ENCODE measurements at regions not wholly inside any gene's neighbourhood (a gene's known extent, or its start where the extent isn't known, plus 50 kb on each side); places are given as distances from the start of the nearest gene placed in this dataset.

GRCh38 chr2:11097854-11098387, 57.3 kb upstream of the SLC66A3 start:
- CTCF ChIA-PET: no interaction called here
- H2AK9ac ChIP-seq (replicated peaks; ENCODE audit: low read depth, low read length, poor library complexity): peak overlapping the region; percentile 57
- 97% methylated on average over 7 of the region's 13 CpGs; no CpG with 5 or more reads in 1 of the 2 experiments for WGBS, 2 experiments (ENCODE audit: extremely low coverage in 2 of 2, insufficient read length in 1 of 2)
- H3K4ac ChIP-seq (ENCODE audit: low read depth, low read length): peak overlapping the region; percentile 82
- peak overlapping the region; percentile 40; the same call in 1 of the 2 replicates for H2AK5ac ChIP-seq (ENCODE audit: low read depth, low read length)
- peak overlapping the region in 1 of 2 experiments; percentile 75; a peak in 1 of 4 replicates for H4K8ac ChIP-seq (ENCODE audit: low read depth in 2 of 2, low read length in 2 of 2)
- H2BK20ac ChIP-seq (ENCODE audit: low read depth, low read length): peak overlapping the region; percentile 89
- no peak overlapping the region for H3K9ac ChIP-seq (ENCODE audit: low read depth, low read length)
- peak overlapping the region; percentile 37; the same call in 1 of the 2 replicates for H3K23ac ChIP-seq (ENCODE audit: low read depth, low read length)
- TF ChIP-seq RAD21 (IDR thresholded peaks at IDR 0.05; ENCODE audit: low read length) (no peak), CHD1 (IDR thresholded peaks at IDR 0.05; ENCODE audit: low read depth, low read length) (no peak), MXI1 (IDR thresholded peaks at IDR 0.05; ENCODE audit: borderline replicate concordance, low read depth, low read length) (no peak), SMC3 (IDR thresholded peaks at IDR 0.05; ENCODE audit: low read depth, low read length) (no peak)
- TF ChIP-seq, protein P1, sequence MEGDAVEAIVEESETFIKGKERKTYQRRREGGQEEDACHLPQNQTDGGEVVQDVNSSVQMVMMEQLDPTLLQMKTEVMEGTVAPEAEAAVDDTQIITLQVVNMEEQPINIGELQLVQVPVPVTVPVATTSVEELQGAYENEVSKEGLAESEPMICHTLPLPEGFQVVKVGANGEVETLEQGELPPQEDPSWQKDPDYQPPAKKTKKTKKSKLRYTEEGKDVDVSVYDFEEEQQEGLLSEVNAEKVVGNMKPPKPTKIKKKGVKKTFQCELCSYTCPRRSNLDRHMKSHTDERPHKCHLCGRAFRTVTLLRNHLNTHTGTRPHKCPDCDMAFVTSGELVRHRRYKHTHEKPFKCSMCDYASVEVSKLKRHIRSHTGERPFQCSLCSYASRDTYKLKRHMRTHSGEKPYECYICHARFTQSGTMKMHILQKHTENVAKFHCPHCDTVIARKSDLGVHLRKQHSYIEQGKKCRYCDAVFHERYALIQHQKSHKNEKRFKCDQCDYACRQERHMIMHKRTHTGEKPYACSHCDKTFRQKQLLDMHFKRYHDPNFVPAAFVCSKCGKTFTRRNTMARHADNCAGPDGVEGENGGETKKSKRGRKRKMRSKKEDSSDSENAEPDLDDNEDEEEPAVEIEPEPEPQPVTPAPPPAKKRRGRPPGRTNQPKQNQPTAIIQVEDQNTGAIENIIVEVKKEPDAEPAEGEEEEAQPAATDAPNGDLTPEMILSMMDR (conservative IDR thresholded peaks at IDR 0.05; ENCODE audit: low read depth, low read length): no peak
- no peak; the same call in 1 of the 2 replicates for ATAC-seq (ENCODE audit: low read depth)
- H3K4me2 ChIP-seq (ENCODE audit: low read depth, low read length): no peak overlapping the region
- no TSS peak for BruUV-seq (replicated peaks)
- intact Hi-C loops (cut with micrococcal nuclease): no loop called here
- H4K91ac ChIP-seq (ENCODE audit: insufficient read depth, low read depth, low read length): peak overlapping the region; percentile 1; the same call in 1 of the 2 replicates
- peak overlapping the region; percentile 88 for H2BK15ac ChIP-seq (ENCODE audit: low read depth, low read length)
- no peaks in the 10 kb centered on the region for H3K36me3 ChIP-seq (ENCODE audit: control insufficient read depth, insufficient read depth, low read length)
- H3K9me1 ChIP-seq (ENCODE audit: insufficient read depth, low read length): peaks cover 13% of the 10 kb centered on the region
- H3K27me3 ChIP-seq (ENCODE audit: control insufficient read depth, insufficient read depth, low read length): peaks cover 5% of the 10 kb centered on the region; the same call in 1 of the 2 replicates
- DNase-seq: no peak
- no peaks in the 10 kb centered on the region for H4K20me1 ChIP-seq (ENCODE audit: insufficient read depth, low read length)
- dilution Hi-C loops (cut with HindIII; ENCODE audit: low sequenced_read_pairs, unreplicated experiment): no loop called here
- POLR2A ChIA-PET (ENCODE audit: unreplicated experiment): no interaction called here
- H3K9me3 ChIP-seq (ENCODE audit: control insufficient read depth, insufficient read depth, low read length): no peaks in the 10 kb centered on the region
- peak overlapping the region; percentile 84; the same call in 1 of the 2 replicates for H3K18ac ChIP-seq (ENCODE audit: low read depth, low read length)
- H2BK120ac ChIP-seq (ENCODE audit: low read depth, low read length): peak overlapping the region; percentile 83
- H3K56ac ChIP-seq (ENCODE audit: extremely low read depth, insufficient read depth, low read length): no peak overlapping the region
- no peak overlapping the region for H4K5ac ChIP-seq (ENCODE audit: low read depth, low read length)
- H3K4me3 ChIP-seq (ENCODE audit: insufficient read depth, low read depth, low read length): no peak overlapping the region
- peak overlapping the region; percentile 28 for H2BK5ac ChIP-seq (ENCODE audit: low read depth, low read length, poor library complexity, severe bottlenecking)
- in situ Hi-C loops (cut with MboI; ENCODE audit: low sequenced_read_pairs): no loop called here
- H3K27ac ChIP-seq (ENCODE audit: insufficient read depth, low read length): no peak overlapping the region
- peaks cover 5% of the 10 kb centered on the region for H3K4me1 ChIP-seq (ENCODE audit: control insufficient read depth, insufficient read depth, low read length)
- H3K14ac ChIP-seq (replicated peaks; ENCODE audit: low read depth, low read length): peak overlapping the region; percentile 61; the same call in 1 of the 2 replicates
- H2AFZ ChIP-seq (replicated peaks; ENCODE audit: low read length, poor library complexity): peak overlapping the region; percentile 64
- no peaks in the 10 kb centered on the region for H3K79me1 ChIP-seq (ENCODE audit: low read depth in 1 of 2, low read length in 2 of 2)
